GOT3 (cell line): ENCODE measurements at regions not wholly inside any gene's neighbourhood (a gene's known extent, or its start where the extent isn't known, plus 50 kb on each side); places are given as distances from the start of the nearest gene placed in this dataset.

Source experiments
- DNase-seq: peaks from one replicate; lab custom pipeline; 2025; ENCODE audit warnings: mixed read lengths; lab: John Stamatoyannopoulos, UW

DNA sequence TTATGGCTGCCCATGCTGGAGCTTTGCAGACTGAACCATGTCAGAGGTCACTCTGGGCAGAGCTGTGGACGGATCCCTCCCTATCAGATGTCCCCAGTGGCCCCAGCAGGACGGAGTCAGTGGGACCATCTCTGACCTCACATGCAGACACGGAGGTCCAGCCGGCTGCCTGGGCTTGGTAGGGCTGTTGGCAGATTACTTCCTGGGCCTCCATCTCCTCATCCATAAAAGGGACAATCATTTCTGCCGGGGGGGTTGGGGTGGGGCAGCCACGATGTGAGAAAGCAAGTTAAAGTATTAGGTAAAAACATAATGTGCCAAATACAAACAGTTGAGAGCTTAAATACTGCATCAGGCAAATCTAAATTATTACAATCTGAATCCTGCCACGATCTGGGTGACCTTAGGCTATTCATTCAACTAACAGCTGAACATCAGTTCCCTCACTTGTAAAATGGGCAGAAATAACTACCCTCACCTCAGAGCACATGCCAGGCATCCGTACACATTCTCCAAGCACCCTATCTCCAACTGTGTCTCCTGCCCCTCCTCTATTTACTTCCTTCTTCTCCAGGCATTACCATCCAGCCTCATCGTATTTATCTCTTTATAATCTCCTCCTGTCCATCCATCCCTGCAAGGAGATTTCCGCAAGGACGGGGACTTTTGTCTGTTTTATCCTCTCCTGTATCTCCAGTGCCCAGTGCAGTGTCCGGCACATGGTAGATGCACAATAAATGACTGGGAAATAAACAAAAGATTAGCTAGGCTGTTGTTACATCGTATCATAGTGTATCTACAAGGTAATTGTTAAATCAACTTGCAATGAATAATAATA is 192.3 kb upstream of the FOXF1 start:
- no peak for DNase-seq

DNA sequence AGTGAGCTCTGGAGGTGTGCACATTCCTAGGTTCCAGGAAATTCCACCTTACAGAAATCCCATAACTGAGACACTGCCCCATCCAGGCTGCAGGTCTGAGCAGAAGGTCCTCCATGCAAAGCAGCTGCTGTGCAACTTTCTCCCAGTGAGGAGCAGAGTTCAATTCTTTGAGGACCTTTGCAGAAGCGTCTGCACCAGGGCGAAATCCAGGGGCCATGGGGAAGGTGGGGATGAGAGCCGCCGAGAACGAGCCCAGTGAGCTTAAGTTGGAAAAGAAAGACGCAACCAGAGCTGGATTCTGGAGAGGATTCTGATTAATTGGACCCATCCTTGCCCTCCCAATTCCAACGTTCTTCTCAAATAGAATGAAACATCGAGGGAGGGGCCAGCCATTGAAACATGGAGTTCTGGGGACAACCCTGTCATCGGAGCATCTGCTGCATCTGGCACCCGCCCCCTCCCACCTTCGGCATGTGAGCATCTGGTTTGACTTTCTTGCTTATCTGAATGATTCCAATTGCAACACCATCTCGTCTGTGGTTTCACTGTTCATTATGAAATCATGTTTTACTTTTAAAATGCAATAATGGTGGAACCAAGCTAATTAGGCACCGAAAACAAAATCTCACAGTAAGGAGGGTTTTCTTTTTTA is 190.6 kb upstream of the FOXF1 start:
- DNase-seq, result no peak

DNA sequence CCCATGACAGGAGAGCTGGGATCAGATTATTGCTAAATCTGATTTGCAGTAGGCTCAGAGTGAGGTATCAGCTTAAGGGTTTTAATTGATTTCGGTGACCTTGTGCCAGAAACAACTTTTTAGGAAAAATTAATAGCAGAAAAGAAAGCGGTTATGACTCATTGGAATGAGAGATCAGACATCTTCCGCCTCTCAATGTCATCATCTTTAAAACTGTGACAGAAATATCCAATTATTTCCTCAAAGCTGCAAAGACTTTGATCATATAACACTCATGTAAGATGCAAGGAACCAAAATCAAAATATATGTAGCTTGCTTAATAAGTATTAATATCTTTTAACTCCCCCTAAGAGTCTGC is 190.1 kb upstream of the FOXF1 start:
- DNase-seq, result no peak

DNA sequence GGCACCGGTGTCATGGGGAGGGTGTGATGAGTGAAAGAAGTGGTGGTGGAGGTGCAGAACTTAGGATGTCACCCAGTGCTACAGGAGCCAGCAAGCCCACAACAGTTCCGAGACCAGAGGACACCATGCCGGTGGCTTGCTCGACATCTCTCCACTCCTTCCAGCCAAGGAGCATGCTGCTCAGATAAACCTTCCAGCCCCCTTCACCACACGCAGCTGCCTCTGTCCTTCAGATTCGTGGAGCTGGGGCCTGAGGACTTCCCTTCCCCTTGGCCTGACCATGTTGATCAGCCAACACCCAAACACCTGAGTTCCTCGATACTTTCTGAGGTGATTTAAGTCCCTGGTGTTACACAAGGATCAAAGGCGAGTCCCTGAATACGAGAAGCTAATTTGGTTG is 188.8 kb upstream of the FOXF1 start:
- no peak for DNase-seq

DNA sequence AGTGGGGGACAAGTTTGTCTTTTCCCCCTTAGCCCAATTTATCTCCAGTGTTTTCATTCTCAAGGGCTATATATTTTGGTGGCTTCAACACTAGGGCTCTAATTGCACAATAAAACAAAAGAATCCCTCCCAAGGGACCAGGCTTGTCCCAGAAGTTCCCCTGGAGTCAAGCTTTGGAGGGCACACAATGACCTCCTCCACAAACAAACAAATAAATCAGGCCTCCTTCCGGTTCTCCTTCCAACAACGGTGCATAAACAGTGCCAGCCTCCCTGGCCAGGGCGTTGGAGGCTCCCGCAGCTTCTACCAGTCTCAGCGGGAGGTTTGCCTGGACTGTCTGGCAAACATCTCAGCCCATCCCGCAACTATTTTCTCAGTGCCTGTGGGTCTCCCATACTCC is 188.0 kb upstream of the FOXF1 start:
- no peak for DNase-seq

DNA sequence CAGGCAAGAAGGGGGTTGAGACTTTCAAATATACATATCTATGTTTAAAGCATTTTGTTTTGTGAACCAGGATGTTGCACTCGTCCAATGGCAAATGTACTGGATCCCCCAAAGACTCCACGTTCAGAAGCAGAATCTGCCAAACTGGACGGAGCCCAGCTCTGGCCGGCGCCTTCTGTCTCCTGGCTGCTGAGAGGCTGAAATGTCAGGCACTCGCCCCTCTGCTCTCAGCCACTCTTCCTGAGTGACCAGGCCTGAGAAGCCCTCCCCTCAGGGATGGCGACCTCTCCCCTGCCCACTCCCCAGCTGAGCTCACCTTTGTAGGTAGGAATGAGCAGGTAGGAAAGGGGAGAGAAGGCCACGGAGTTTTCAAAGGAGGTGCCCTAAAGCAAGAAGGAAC is 187.5 kb upstream of the FOXF1 start:
- no peak for DNase-seq

DNA sequence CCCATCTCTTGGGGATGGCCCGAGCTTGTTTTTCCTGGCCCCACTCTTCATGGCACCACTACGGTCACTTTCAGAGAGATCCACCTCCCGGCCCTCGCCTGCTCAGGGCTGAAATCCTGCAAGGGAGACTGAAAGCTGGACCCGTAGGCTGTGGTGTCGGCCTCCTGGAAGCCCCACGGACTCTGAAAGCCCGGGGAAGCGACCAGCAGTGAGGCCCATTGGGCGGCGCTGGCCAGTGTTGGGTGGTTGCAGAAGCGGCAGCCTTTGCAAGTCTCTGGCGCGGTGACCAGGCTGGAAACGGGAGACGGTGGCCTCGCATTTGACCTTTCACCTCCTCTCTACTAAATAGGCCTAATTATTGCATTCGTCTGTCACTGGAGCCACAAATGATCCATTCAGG is 186.0 kb upstream of the FOXF1 start:
- no peak for DNase-seq

DNA sequence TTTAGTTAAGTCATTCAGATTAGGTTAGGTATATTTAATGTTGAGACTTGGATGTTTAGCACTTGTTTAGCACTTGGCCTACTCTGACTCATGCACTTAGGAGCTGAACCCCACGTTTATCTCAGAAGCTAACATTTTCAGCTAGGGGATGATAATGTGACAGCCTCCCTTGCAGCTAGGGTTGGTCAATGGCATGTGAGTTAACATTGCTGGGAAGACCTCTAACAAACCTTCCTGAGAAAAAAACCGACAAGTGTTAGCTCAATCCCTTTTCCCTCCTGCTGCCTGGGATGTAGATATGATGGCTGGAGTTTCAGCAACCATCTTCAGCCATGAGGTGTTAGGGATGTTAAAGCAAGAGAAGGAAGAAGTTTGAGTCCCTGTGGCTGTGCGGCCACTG is 185.0 kb upstream of the FOXF1 start:
- no peak for DNase-seq

DNA sequence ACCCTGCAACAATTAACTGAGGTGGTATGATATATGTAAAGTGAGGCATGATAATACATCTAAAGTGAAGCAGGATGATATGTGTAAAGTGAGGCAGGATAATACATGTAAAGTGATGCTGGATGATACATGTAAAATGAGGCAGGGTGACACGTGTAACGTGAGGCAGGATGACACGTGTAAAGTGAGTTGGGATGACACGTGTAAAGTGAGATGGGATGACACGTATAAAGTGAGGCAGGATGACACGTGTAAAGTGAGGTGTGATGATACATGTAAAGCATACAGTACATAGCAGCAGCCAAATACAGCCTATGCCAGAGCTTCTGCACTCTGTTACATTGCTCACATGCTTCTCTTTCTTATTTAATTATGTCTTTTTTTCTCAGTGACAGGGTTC is 184.4 kb upstream of the FOXF1 start:
- DNase-seq, result no peak

DNA sequence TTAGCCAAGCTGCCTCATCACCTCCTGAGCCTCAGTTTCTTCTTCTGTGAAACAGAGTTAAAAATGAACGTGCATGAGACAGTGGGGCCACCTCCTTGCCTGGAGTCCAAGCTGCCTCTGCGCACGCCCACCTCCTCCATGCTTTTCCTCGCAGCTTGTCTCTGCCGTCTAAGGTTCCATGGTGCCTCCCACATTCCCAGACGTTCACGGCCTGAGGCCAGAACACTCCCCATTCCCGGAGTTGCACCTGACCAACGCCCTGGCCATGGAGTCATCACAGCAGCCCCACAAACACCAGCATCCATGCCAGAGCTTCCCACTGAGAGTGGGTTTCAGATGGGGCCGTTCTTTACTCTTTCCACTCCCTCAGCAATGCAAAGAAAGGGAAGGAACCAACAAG is 183.0 kb upstream of the FOXF1 start:
- no peak for DNase-seq

DNA sequence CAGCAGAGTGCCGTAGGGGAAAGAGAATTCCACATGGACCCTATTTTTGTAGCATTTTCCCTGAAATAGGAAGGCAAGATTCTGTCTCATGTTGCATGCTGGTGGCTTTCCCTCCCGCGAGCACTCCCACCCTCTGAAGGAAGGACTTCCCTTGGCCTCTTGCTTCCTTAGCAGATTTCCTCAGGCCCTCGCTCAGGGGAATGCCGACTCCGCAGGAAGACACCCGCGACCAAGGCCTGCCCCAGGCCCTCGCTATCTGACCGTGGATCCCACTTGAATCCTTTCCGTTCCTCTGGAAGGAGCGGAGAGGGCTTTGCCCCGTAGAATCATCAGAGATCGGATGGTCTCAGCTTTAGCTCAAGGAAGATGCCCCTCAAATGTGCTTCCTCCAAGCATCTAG is 179.4 kb upstream of the FOXF1 start:
- DNase-seq, result no peak

DNA sequence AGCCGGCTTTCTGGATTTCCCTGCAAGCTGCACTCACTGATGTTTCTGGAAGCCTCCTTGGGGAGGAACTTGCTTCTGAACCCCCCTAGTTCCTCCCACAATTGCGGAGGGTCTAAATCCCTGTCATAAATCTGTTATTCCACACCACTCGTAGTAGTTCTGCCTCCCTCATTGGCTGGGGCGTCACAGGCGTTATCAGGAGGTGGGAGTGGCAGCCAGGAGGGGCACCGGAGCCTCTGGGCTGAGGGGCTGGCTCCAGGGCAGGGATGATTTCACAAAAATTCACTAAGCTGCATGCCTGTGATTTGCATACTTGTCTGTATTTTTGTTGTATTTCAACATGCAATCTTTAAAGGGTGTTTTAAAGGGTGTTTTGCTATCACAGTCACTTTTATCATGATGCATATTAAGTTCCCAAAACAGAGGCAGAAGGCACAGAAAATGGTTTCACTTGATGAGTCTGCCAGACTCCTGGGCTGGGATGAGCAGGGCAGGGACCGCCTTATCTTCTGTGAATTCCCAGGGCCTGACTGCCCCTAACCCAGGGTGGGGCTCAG is 176.2 kb upstream of the FOXF1 start:
- DNase-seq, result no peak

DNA sequence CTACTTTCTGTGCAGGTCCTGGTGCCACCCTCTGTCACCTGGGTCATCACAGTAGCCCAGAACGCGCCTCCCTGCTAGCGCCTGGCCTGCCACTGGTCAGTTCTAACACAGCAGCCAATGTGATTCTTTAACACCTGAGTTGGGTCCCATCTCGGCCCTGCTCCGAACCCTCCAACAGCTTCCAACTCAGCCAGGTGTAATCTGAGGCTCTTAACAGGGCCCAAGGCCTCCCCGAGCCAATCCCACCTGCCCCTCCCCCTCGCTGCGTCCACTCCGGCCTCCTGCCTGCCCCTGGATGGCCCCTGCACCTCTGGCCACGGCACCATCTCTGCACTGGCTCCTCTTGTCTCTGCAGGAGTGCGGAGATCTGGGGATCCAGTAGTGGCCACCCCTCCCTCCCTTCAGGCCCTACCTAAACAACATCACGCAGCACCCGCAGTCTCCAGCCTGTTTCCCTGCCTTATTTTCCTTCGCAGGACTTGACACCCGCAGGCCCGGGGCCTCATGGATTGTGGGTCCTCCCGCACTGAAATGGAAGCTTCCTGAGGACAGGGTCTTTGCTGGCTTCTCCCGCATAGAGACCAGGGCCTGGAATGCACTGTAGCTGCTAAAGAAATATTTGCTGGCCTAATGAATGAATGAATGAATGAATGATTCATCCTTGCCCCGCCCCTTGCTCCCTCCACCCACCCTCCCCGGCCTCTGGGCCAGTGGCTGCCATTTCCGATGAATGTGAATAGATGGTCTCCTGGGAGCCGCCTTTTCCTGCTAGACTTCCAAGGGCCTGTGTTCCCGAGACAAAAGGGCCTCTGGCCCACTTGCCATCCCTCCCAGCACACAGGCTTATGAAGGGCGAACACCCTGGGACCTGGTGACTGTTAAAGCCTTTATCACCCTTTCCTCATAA is 174.8 kb upstream of the FOXF1 start:
- DNase-seq, result no peak

DNA sequence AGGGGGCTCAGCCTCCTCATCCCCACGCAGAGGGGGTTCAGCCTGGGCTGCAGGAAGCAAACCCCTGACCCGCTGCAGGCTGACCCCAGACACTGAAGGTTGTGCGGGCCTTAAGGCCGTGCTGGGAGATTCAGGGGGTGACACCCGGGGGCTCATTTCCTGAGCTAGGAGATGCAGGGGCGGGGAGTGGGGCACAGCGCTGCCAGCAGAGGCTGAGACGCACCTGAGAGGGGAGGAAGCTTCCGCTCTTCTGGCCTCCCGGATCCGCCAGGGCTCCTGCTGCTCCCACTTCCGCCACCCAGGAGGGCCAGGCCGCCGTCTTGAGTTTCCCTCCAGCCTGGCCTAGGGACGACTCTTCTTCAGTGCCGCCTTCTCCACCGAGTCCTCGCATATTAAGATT is 173.2 kb upstream of the FOXF1 start:
- no peak for DNase-seq

DNA sequence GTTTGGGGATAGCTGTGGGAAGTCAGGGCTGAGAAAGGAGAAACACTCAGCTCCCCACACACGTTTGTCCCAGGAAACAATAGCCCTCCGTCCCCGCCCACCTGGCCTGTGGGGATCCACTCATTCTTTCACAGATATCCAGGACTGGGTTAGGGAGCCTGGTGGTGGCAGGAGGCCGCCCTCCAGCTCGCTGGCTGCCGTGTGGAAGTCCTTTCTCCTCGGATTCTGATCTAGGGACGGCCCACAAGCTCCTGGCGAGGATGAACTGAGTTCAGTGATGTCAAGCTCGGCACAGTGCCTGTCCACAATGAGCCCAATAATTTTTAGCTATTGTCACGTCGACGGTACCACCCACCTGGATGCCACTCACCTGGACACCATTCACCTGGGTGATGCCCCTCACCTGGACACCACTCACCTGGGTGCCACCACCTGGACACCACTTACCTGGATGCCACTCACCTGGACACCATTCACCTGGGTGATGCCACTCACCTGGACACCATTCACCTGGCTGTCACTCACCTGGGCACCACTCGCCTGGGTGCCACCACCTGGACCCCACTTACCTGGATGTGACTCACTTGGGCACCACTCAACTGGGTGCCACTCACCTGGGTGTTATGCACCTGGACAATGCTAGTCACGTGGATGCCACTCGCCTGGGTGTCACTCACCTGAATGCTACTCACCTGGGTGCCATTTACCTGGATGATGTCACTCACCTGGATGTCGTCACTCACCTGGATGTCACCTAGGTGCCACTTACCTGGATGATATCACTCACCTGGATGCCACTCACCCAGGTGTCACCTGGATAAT is 172.5 kb upstream of the FOXF1 start:
- DNase-seq, result no peak

DNA sequence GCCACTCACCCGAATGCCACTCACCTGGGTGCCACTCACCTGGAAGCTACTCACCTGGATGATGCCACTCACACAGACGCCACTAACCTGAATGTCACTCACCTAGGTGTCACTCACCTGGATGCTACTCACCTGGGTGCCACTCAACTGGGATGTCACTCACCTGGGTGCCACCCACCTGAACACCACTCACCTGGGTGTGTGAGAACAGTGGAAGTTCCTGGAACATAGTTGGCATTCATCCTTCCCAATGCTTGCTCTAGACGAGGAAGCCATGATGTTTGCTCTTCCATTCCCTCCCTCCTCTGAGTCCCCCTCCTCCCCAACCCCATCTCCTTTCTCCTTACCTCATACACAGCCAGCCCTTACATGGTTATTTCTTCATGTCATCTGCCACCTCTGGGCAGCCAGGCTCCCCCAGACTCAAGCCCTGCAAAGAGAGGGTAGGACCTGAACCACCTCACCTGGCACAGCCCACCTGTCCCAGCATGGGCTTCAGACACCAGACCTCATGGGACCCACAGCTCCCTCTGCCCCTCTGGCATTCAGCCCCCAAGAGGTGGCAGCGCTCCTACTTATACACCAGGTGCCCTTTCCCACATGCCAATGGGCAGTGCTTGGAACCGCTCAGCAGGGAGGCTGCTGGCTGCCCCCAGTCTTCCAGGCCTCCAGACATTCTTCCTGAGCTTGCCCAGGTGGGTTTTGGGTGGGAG is 171.8 kb upstream of the FOXF1 start:
- no peak for DNase-seq

DNA sequence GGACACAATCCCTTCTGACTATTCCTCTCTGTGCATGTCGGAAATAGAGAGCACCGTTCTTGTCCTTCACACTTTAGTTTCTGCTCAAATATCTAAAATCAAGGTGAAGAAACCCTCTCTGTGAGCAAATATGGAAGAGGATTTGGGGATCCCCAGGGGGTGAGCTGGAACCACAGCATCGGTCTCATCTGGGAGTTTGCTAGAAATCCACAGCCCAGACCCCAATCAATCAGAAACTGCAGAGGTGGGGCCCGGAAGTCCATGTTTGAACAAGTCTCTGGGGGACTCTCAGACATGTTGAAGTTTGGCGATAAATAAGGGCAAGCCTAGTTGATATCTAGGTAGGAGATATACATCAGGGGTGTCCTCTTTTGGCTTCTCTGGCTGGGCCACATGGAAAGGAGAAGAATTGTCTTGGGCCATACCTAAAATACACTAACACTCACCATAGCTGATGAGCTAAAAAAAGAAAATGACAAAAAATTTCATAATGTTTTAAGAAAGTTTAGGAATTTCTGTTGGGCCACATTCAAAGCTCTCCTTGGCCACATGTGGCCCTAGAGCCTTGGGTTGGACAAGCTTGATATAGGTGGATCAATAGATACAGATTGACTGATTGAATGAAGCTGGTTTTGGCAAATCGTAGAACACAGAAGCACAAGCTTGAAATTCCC is 168.0 kb upstream of the FOXF1 start:
- no peak for DNase-seq

DNA sequence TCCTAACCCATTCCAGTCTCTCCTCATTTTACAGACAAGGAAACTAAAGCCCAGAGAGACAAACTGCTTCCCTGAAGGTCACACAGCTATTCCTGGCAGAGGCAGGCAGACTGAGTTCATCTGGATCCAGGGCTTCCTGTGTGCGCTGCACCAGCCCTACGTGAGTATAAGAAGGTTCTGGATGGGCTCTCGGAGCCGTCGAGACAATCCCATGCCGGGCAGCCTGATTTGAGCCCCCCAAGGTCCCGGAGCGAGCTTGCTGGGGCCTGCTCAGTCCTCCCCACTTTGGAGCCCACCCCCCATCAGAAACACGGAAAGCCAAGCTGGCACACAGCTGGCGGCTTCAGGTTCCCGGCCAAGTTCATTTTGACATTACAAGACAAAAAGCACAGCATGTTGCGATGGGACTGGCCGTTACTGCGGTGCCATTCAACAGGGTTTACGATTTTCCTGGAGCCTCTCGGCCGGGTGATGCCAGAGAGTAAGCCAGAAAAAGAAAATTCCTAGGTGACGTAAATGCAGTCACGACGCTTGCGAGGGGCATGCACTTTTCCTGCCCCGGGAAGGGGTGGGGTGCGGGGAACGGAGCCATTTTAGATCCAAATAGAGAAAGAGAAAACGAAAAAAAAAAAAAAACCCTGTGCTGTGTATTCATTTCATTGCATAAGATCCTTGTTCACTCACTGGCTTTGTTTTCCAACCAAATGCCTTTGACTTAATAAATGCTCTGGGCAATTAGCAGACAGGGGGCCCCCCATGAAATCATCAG is 167.1 kb upstream of the FOXF1 start:
- DNase-seq, result no peak

DNA sequence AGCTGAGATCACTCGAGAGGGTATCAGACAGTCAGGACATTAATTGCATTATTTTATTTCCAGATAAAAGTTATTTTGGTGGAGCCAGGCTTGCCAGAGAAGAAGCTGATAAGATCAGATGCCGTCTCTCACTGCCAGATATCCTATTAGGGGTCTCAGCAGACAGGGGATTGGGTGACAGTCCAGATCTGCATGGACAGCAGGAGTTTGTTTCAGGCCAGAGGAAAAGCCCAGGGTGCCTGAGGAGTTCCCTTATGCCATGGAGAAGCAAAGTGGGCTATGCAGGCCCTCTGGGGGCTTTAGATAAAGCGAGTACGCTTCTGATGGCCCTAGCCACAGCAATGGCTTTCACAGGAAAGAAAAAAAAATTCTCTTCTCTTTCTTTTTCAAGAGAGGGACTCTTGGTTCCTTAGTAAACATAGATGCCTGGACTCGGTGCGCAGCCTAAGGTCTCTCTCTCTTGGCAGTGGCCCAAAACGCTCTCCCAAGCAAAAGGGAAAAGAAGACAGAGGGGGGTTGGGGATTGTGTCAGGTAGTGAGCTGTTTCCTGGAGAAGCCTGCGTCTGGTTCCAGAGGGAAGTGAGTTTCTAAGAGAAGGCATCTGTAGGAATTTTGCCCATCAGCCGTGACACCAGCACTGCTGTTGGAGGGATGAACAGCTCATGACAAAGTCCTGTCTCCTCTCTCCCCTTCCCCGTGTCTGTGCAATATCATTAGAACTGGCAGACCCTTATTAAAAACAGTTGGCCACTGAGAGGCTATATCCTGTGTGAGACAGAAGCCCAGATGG is 166.3 kb upstream of the FOXF1 start:
- DNase-seq, result no peak
